Upper lobe of left lung (tissue), 4 donors: ENCODE measurements at regions not wholly inside any gene's neighbourhood (a gene's known extent, or its start where the extent isn't known, plus 50 kb on each side); places are given as distances from the start of the nearest gene placed in this dataset.

Source experiments
- EP300 ChIP-seq, 4 donors: sonication (generic); formaldehyde crosslinking; IDR thresholded peaks; one replicate each; pipeline ENCODE4 v1.5.1; 2017; ENCODE audit warnings: antibody characterized with exemption in 4 of 4, control low read depth in 2 of 4
- POLR2A ChIP-seq, 4 donors: fragments of 450-650 bp; IDR thresholded peaks; one replicate each; pipeline ENCODE4 v1.5.1; 2016 to 2017; ENCODE audit warnings: antibody characterized with exemption in 4 of 4, mild to moderate bottlenecking in 2 of 4

DNA sequence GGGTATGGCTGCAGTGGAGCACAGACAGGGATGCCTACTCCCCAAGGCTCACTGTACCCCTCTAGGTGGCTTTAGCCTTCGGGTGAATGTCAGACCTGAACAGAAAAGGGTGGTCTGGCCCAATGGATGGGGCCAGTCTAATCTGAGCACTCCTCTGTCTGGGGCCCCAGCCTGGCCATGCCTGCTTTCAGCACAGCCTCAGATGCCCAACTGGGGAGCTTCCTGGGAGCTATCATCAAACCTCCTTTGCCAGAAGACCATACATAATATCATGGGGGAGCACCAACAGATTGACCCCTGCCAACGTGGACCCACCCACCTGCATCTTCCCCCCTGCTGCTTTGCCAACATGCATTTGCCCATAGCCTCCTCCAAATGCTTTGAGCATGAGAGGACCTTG is 454.1 kb upstream of the KHDRBS2 start:
- TF ChIP-seq POLR2A (IDR thresholded peaks at IDR 0.05) = no peak
- no peak for TF ChIP-seq EP300 (IDR thresholded peaks at IDR 0.05)
